IPS DF 19.7 (cell line): ENCODE measurements at regions not wholly inside any gene's neighbourhood (a gene's known extent, or its start where the extent isn't known, plus 50 kb on each side); places are given as distances from the start of the nearest gene placed in this dataset.
"Not testable (repeated sequence)": the region's sequence is repeated elsewhere in the genome, so short reads cannot be mapped to it uniquely, and the experiment has no call there.

ENCODE experiments used
- DNase-seq: peaks from one replicate; pipeline ENCODE4 v3.0.0-alpha.2; 2013; ENCODE audit warnings: low read depth, low spot score

DNA sequence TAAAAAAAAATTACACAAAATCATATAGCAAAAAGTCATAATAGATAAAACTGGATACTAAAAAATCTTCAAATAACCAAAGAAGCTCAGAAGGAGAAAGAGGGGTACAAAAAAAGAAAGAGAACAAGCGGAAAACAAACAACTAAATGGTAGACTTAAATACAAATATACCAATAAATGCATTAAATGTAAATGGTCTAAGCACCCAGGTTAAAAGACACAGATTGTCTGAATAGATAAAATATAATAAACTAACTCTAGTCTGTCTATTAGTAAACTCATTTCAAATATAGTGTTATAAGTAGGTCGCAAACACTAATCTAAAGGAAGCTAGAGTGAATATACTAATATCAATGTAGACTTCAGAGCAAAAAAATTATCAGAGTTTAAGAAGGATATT lies 357.4 kb downstream of the METTL4 start:
- no peak for DNase-seq

DNA sequence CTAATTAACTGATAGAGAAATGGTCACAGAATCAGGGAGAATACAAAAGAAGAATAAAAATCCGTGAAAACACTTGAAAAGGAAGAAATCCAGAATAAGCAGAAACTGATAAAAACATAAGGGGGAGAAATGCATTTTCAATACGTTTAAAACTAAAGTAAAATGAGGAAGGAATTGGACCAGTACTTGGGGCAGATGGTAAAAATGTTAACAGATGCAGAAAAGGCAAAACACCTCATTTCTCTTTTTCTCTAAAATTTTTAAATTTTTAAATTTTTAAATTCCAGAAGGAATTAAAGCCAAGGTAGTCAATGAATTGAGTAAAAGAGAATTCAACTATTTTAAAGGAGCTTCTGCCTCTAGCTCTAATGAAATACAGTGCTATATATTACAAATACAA lies 353.9 kb downstream of the METTL4 start:
- no peak for DNase-seq

DNA sequence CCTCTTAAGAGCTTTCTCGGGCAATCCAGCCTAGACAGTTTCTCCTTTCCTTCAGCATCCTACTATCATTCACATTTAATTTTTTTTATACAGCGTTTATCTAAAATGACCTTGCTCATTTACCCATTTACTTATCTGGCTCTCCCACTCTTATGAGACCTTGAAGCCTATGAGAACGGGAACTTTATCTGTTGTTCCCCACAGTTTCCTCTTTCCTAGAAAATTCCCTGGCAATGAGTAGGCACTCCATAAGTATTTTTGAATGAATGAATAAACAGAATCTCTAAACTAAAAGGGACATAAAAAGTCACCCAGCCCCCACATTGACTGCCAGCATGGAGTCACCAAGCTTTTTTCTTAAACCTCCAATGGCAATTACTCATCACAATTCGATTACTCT lies 353.2 kb downstream of the METTL4 start:
- no peak for DNase-seq

DNA sequence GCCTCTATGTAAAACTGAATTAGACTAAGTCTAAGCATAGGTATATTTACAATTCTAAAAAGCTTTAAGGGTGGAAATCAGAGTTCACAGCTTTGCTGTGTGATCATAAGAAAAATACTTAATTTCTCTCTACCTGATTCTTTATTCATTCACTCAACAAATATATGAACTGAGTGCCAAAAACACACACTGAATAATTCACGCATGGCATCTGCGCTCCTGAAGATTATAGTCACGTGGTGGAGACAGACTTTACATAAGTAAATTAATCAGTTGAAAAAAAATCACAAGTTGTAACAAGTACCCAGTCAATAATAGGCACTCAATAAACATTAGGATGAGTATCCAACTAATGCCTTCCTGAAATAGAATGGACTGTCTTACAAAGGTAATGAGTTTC lies 351.6 kb downstream of the METTL4 start:
- no peak for DNase-seq

DNA sequence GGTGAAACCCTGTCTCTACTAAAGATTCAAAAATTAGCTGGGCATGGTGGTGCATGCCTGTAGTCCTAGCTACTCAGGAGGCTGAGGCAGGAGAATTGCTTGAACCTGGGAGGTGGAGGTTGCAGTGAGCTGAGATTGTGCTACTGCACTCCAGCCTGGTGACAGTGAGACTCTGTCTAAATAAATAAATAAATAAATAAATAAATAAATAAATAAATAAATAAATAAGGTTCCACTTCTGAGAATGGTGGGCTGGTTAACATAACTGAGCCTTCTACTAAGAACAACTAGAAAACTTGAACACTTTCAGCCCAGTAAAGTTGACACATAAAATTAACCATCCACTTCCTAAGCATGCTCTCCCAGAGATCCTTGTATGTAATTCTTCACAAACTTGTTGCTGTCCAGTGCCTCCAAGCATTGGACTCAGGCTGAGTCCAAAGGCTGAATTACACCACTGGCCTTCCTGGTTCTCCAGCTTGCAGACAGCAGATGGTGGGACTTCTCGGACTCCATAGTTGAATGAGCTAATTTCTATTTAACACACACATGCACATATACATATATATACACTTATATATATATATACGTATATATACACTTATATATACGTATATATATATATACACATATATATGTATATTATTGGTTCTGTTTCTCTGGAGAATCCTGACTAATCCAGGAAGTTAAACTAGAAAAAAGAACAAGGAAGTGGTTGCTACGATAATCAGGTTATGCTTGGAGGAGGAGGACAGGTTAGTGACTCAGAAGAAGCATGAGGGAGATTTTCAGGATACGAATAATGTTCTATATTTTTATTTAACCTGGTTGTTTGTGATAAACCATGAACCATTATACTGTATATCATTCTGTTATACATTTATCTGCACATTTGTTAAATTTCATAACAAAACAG lies 348.8 kb downstream of the METTL4 start:
- no peak for DNase-seq

DNA sequence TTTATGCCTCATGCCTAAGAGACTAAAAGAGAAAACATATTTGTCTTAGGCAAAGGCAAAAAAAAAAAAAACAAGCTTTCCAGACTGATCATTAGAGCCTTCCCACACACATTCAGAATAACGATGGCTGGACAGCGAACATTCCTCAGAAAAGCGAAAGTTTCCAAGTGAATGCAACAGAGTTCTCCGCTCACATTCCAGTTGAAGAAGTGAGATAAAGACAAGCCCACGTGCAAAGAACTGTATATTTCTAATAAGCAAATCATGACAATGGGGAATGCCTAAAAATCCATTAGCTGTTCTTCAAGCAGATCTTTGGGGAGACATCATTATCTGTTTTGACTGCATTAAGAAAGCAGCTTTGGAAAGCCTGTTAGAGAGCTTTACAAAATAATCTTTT lies 347.9 kb downstream of the METTL4 start:
- no peak for DNase-seq

DNA sequence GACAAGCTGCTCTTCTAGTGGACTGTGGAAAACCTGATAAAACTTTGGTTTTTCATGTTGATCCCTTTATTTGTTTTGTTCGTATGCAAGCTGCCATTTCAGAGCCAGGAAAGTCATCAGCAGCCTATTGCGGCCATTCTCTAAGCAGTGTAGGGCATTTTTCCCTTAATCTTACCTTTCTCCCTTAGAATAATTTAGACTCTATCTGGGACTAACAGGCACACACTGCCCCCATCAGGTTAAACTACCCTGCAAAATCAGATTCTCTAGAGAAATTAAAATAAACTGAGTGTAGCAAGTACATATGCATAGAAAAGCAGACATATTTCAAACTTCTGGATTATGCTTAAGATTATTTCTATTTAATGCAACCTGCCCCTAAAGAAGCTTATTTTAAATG lies 347.5 kb downstream of the METTL4 start:
- DNase-seq, result no peak

DNA sequence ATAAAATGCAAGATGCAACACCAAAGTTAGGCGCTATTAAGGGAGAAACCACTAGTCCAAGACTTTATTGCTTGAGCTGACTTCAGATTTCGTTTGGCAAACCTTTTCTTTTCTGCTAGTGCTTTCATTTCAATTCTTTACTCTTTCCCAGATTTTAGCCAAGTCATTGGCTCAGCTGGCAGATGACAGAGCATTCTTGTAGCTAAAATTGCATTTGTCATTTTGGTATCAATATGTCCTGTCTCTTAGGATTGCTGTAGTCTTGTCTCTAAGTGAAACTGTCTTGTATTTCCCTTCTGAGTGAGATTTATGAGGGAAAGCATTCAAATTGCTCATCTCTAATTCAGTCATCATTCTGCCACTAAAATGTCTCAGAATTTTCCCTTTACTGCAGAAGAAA lies 335.1 kb downstream of the METTL4 start:
- no peak for DNase-seq

DNA sequence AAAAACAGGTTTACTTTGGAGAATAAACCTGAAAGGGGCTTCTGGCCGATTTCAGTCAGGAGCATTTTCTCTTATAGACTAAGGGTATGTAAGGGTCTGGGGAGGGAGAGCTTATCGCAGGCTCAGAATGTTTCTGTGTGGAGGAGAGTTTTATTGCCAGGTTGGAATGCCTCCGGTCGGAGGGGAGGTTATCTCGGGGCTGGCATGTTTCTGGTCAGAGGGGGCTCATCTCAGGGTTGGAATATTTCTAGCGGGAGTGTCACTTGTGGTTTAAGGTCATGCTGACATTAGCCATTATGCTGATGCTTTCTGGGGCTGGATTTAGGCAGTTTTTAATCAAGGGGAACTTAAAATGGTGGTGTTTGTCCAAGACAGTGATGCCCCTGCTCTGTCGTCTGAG lies 333.6 kb downstream of the METTL4 start:
- no peak for DNase-seq

DNA sequence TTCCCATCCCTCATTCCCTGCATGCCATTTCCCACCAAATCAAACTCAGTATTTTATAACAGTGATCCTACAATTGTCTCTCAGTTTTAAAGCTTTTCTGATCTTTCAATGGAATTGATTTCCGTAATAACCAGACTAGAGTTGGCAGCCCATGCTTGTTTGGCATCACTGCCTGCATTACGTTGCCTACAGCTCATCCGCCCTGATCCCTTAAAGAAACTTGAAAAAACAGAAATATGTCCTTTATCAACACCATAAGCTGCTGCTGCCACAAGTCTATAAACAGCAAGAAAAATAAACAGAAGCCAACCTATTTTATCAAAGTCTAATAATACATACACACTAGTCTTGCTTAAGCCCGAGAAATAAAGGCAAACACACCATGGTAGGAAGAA lies 331.0 kb downstream of the METTL4 start:
- no peak for DNase-seq

DNA sequence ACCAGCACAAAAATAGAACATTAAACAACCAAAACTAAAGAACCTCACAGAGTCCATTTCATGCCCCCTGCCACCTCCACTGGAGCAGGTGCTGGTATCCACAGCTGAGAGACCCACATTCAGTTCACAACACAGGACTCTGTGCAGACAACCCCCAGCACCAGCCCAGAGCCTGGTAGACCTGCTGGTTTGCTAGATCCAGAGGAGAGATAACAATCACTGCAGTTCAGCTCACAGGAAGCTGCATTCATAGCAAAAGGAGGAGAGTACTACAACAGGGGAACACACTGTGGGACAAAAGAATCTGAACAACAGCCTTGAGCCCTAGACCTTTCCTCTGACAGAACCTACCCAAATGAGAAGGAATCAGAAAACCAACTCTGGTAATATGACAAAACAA lies 326.7 kb downstream of the METTL4 start:
- no peak for DNase-seq

DNA sequence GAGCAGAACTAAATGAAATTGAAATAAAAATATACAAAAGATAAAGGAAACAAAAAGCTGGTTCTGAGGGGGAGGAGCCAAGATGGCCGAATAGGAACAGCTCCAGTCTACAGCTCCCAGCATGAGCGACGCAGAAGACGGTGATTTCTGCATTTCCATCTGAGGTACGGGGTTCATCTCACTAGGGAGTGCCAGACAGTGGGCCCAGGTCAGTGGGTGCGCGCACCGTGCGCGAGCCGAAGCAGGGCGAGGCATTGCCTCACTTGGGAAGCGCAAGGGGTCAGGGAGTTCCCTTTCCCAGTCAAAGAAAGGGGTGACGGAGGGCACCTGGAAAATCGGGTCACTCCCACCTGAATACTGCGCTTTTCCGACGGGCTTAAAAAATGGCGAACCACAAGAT lies 324.2 kb downstream of the METTL4 start:
- not testable (repeated sequence) for DNase-seq

DNA sequence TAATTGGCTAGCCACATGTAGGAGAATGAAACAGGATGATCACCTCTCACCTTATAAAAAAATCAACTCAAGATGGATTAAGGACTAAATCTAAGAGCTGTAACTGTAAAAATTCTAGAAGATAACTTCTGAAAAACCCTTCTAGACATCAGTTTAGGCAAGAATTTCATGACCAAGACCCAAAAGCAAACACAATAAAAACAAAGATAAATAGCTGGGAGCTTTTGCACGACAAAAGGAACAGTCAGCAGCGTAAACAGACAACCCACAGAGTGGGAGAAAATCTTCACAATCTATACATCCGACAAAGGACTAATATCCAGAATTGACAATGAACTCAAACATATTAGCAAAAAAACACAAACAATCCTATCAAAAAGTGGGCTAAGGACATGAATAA lies 316.3 kb downstream of the METTL4 start:
- no peak for DNase-seq

DNA sequence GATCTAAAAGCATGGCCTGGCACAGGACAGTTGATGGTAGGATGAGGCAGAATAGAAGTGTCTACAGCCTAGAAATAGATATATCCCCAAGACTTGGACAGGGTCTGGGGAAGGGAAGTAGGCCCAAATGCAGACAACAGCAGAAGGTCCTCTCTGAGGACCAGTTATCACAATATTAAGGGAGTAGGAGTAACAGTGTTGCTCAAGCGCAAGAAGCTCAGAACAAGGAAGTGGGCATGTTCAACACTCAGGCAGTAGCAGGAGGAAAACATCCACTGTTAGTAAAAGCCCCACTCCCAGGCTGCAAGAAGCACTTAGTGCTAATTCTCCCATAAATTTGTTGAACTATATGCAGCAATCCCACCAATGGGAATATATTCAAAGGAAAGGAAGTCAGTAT lies 314.7 kb downstream of the METTL4 start:
- no peak for DNase-seq

DNA sequence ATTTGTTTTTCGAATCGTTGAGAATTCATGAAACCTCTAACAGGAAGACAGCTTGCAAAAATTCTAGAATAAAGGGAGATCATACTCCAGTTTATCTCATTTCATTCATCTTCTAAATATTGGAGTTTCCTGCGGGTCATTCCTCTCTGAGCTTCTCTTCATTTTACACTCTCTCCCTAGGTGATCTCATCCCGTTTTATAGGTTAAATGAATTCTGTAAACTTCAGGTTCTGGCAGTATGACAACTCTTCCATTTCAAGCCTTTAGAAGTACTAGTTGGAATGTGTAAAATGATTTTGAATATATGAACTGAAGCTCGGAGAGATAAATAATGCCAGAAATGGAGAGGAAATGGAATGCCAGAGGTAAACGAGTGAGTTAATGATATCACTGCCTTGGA lies 312.4 kb downstream of the METTL4 start:
- no peak for DNase-seq

DNA sequence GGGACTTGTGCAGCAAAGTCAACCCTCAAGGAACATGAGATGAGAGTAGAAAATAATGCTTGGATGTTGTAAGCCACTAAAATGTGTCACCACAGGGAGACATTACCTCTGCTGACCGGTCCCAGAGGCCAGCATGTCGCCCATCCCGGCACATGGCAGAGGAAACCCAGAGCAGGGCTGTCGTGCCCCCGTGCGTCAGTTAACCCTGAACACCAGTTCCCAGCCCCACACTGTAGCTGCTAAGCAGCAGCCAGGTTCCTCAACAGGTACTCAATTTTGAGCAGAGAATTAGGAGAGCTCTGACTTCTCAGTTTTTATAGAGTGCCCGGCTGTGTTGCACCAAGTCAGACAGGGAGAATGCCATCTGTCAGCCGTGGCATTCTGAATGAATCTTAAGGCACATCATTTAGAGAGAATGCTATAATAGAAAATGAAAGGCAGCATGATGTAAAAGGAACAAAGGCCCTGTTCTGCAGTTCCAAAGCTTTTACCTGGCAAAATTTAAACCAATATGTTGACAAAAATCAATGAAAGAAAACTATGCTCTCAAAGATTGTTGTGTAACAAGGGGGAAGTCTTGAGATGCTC lies 307.9 kb downstream of the METTL4 start:
- no peak for DNase-seq

DNA sequence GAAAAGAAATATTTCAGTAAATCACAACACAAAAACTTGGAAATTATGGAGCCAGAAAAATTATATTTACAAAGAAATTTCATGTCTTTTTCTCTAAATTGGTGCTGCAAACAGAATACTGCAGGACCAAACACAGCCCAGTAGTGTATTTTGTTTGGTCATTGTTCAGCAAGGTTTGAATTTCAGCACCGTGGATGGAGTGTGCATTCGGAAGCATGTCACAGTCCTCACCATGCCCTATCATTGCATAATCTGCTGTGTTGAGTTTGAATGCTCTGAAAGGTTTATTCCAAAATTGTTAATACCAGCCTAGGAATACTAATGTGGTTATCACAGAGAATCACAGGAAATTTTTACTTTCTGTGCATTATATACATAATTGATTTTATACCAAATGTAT lies 296.7 kb downstream of the METTL4 start:
- DNase-seq, result no peak

DNA sequence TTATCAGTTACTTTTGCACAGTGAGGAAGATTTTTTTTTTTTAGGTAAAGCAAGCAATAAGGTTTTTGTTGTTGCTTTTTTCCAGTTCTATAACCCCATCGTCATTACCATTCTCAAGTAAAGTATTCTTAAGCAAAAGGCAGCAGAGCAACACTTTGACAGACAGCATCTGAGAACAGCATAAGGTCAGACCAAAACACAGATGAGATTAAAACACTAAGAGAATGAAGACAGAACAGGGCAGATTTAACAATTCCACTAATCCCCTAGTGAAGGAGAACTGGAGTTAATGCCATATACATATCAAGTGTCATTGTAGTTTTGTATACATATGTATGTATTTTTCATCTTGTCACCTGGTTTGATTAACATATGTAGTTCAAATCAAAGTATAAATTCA lies 290.2 kb downstream of the METTL4 start:
- DNase-seq, result no peak

DNA sequence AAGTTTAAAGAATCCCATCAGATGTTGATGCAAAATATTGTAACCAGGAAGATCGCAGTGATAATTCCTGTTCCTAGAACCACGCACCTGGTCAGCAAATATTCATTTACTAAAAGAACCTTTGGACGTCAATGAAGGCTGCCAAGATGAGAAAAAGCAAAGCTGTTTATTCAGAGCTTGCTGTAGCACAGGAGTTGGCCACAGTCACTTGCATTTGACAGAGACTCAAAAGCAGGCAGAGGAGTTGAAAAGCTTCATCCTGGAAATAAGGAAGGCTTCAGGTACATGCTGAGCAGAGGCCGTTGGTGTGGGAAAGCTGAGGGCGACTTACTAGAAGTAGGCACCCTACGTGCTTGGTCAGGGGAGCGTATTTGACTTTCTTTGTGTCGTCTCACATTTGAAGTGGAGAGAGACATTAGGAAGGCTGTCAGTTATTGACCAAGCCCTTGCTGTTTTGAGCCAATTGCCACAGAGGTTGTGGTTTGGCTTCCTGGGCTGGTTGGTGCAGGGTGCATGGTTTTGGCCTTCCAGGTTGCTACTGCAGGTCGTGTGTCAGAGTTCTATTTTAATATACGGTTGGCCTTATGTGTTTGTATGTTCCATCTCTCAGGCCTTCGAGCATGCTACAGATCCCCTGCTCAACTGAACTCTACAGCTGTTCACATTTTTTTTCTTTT lies 289.6 kb downstream of the METTL4 start:
- no peak for DNase-seq

DNA sequence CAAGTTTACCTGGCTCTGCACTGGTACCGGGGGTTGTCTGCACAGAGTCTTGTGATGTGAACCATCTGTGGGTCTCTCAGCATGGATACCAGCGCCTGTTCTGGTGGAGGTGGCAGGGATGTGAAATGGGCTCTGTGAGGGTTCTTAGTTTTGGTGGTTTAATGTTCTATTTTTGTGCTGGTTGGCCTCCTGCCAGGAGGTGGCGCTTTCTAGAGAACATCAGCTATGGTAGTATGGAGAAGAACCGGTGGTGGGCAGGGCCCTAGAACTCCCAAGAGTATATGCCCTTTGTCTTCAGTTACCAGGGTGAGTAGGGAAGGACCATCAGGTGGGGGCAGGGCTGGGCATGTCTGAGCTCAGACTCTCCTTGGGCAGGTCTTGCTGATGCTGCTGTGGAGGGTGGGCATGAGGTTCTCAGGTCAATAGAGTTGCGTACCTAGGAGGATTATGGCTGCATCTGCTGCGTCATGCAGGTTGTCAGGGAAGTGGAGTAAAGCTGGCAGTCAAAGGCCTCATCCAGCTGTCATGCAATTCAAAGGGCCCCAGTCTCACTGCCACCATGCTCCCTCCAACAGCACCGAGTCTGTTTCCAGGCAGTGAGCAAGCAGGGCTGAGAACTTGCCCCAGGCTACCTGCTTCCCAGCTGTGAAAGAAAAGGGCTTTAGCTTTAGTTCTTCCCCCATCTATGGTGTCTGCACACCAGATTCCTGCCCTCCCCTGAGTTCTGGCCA lies 278.0 kb downstream of the METTL4 start:
- DNase-seq, result no peak

DNA sequence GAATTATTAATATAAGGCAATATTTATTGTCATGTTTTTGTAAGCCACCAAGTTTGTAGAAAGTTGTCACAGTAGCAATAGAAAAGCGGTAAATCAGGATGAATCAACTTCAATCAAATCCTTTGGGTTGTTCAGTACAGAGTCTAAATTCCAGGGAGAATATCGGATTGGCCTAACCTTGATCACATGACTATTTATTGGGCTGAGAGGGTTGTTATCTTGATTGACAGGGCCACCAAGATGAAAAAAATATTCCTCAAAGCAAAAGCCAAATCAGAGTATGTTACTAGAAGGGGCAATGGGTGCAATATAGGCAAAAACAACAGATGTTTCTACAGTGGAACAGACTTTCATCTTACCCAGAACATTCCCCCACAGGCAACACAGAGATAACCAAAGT lies 270.0 kb downstream of the METTL4 start:
- DNase-seq, result no peak

DNA sequence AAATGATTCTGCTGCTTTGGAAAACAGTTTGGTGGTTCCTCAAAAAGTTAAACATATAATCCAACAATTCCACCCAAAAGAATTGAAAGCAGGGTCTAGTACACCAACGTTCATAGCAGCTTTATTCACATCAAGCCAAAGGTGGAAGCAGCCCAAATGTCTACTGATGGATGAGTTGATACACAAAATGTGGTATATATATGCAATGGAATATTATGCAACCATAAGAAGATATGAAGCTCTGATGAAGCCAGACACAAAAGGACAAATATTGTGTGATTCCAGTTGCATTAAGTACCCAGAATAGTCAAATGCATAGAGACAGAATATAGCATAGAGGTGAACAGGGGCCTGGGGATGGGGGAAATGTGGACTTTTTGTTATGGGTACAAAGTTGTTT lies 269.3 kb downstream of the METTL4 start:
- DNase-seq, result no peak
